Endothelial cell of umbilical vein (primary cell): ENCODE measurements at regions not wholly inside any gene's neighbourhood (a gene's known extent, or its start where the extent isn't known, plus 50 kb on each side); places are given as distances from the start of the nearest gene placed in this dataset.

Experiments used
- BruUV-seq: library from RNA; stranded (reverse); fragments of 400-500 nt; replicated peaks from 2 replicates; lab custom pipeline; 2021; lab: Mats Ljungman, UMichigan
- CTCF ChIA-PET: fragments of 300-600, 350-600 bp; sonication (Branson Sonifier 250); formaldehyde crosslinking; loops from one replicate; lab custom pipeline; 2021; ENCODE audit warnings: antibody characterized with exemption, inconsistent platforms; lab: Charles Lee
- POLR2A ChIA-PET: fragments of 300-600, 350-600 bp; sonication (Branson Sonifier 250); formaldehyde crosslinking; loops from one replicate; lab custom pipeline; 2021; ENCODE audit warnings: antibody characterized with exemption, inconsistent platforms; lab: Charles Lee
- DNase-seq: peaks from one replicate; pipeline ENCODE4 v3.0.0-alpha.2; 2011; ENCODE audit warnings: low read depth, low spot score
- FAIRE-seq: peaks from 2 replicates; lab custom pipeline; 2011; peaks lifted over from hg19 to GRCh38; lab: Jason Lieb, UNC
- H2AFZ ChIP-seq: 2 replicates; pipeline ENCODE4 v1.6.0; 2012; ENCODE audit warnings: low read depth, low read length, control low read depth, inconsistent platforms
- H3K27ac ChIP-seq: 2 replicates; pipeline ENCODE4 v1.5.1; 2011; ENCODE audit warnings: low read depth, mild to moderate bottlenecking, control low read depth, low read length, moderate library complexity; ENCODE audit not compliant: insufficient read depth
- H3K27me3 ChIP-seq, 2 experiments: 2 replicates each; pipeline versions ENCODE4 v1.6.0 to v1.6.1; 2011; ENCODE audit warnings: low read length in 2 of 2, mixed read lengths in 1 of 2; ENCODE audit not compliant: control insufficient read depth in 2 of 2, insufficient read depth in 2 of 2
- H3K36me3 ChIP-seq, 2 experiments: 2 replicates in 1 of 2; 3 replicates in 1 of 2; pipeline ENCODE4 v1.5.1; 2011; ENCODE audit warnings: low read length in 2 of 2, mild to moderate bottlenecking in 1 of 2, moderate library complexity in 1 of 2; ENCODE audit not compliant: control insufficient read depth in 2 of 2, insufficient read depth in 2 of 2; ENCODE audit errors: extremely low read depth in 1 of 2
- H3K4me1 ChIP-seq: 3 replicates; pipeline ENCODE4 v1.5.1; 2011; ENCODE audit warnings: mild to moderate bottlenecking, low read length; ENCODE audit not compliant: control insufficient read depth, insufficient read depth; ENCODE audit errors: extremely low read depth
- H3K4me2 ChIP-seq: 2 replicates; pipeline ENCODE4 v1.6.1; 2011; ENCODE audit warnings: low read length, control low read depth, mixed read lengths; ENCODE audit not compliant: insufficient read depth
- H3K4me3 ChIP-seq, 3 experiments: fragments of 200-600 bp in 1 of 3; sonication (generic), shearing (Covaris generic) in 1 of 3; replicated peaks in 1 of 3; 2 replicates each; pipeline ENCODE4 v1.5.1; 2011 to 2016; ENCODE audit warnings: control low read depth in 3 of 3, low read length in 3 of 3, mild to moderate bottlenecking in 2 of 3, inconsistent platforms in 1 of 3, low read depth in 1 of 3, moderate library complexity in 1 of 3; ENCODE audit not compliant: insufficient read depth in 1 of 3
- H3K79me2 ChIP-seq: 2 replicates; pipeline ENCODE4 v1.6.0; 2012; ENCODE audit warnings: low read length, inconsistent platforms; ENCODE audit not compliant: control insufficient read depth, insufficient read depth
- H3K9ac ChIP-seq: replicated peaks from 2 replicates; pipeline ENCODE3; 2011; ENCODE audit warnings: low read length, control low read depth; ENCODE audit not compliant: insufficient read depth; ENCODE audit errors: extremely low read depth
- H3K9me1 ChIP-seq: replicated peaks from 3 replicates; pipeline ENCODE4 v1.6.0; 2011; ENCODE audit warnings: mild to moderate bottlenecking, low read length; ENCODE audit not compliant: control insufficient read depth, insufficient read depth; ENCODE audit errors: extremely low read depth
- H3K9me3 ChIP-seq: replicated peaks from 2 replicates; pipeline ENCODE4 v1.5.1; 2012; ENCODE audit warnings: low read length, inconsistent platforms; ENCODE audit not compliant: control insufficient read depth, insufficient read depth
- H4K20me1 ChIP-seq: replicated peaks from 2 replicates; pipeline ENCODE3; 2011; ENCODE audit warnings: mild to moderate bottlenecking, low read length; ENCODE audit not compliant: control insufficient read depth, insufficient read depth; ENCODE audit errors: extremely low read depth
- FOS ChIP-seq: IDR thresholded peaks from 2 replicates; pipeline ENCODE4 v1.6.1; 2011; ENCODE audit warnings: mild to moderate bottlenecking, low read length, moderate library complexity, borderline replicate concordance; ENCODE audit not compliant: insufficient read depth
- GATA2 ChIP-seq: IDR thresholded peaks from 2 replicates; pipeline ENCODE4 v1.7.0; 2011; ENCODE audit warnings: low read depth, mild to moderate bottlenecking, moderate library complexity, mixed read lengths, low read length; ENCODE audit not compliant: insufficient read length, insufficient read depth
- JUN ChIP-seq: IDR thresholded peaks from 2 replicates; pipeline ENCODE4 v1.6.1; 2011; ENCODE audit warnings: borderline replicate concordance, low read depth; ENCODE audit not compliant: insufficient read length, insufficient read depth
- MAX ChIP-seq: IDR thresholded peaks from 2 replicates; pipeline ENCODE4 v1.6.1; 2011; ENCODE audit not compliant: insufficient read depth, insufficient read length
- MYC ChIP-seq: IDR thresholded peaks from one replicate; pipeline ENCODE4 v1.6.1; 2011; ENCODE audit warnings: mild to moderate bottlenecking, low read depth, low read length
- POLR2A ChIP-seq: IDR thresholded peaks from 2 replicates; pipeline ENCODE4 v1.6.1; 2012; ENCODE audit warnings: low read depth, mild to moderate bottlenecking, control low read depth, low read length
- POLR2AphosphoS5 ChIP-seq: IDR thresholded peaks from 2 replicates; pipeline ENCODE4 v1.6.1; 2012; ENCODE audit warnings: low read depth, mild to moderate bottlenecking, control low read depth, low read length, moderate library complexity; ENCODE audit not compliant: insufficient read depth
- dilution Hi-C: fragments of 300-500 bp; cut with MboI; formaldehyde crosslinking; loops from one replicate; pipeline ENCODE4 v1.15.0; 2019; ENCODE audit warnings: low sequenced_read_pairs; ENCODE audit not compliant: extremely low pct_ligation_motif_present
- intact Hi-C: fragments of 100-400 bp; cut with micrococcal nuclease; formaldehyde crosslinking; loops from one replicate; pipeline ENCODE4 v1.10.0; 2022

GRCh38 chr7:98456866-98457265 is 56.0 kb upstream of the BAIAP2L1 start:
- no peaks in the 10 kb centered on the region for H3K4me1 ChIP-seq
- no peak for DNase-seq
- no TSS peak for BruUV-seq
- no peaks in the 10 kb centered on the region for H3K36me3 ChIP-seq
- CTCF ChIA-PET, result no interaction called here
- H3K9me3 ChIP-seq, result no peaks in the 10 kb centered on the region
- no peak for FAIRE-seq
- dilution Hi-C loops (no loop called here), intact Hi-C loops (no loop called here)
- TF ChIP-seq POLR2A (no peak), JUN (no peak), GATA2 (no peak)
- POLR2A ChIA-PET, result no interaction called here
- no peak overlapping the region for H2AFZ ChIP-seq
- H3K9me1 ChIP-seq, result no peaks in the 10 kb centered on the region
- H3K79me2 ChIP-seq, result no peaks in the 10 kb centered on the region
- no peak overlapping the region for H3K4me3 ChIP-seq
- H4K20me1 ChIP-seq, result no peaks in the 10 kb centered on the region
- H3K27me3 ChIP-seq, result no peaks in the 10 kb centered on the region
- H3K27ac ChIP-seq, result no peak overlapping the region
- no peak overlapping the region for H3K9ac ChIP-seq
- no peak overlapping the region for H3K4me2 ChIP-seq

GRCh38 chr7:98452791-98453190 is 51.9 kb upstream of the BAIAP2L1 start:
- DNase-seq (no peak), FAIRE-seq (no peak)
- Histone ChIP-seq H2AFZ (no peak overlapping the region), H3K27me3 (no peaks in the 10 kb centered on the region), H3K9me1 (no peaks in the 10 kb centered on the region), H3K36me3 (no peaks in the 10 kb centered on the region), H3K9me3 (no peaks in the 10 kb centered on the region), H3K27ac (no peak overlapping the region), H4K20me1 (no peaks in the 10 kb centered on the region), H3K4me2 (no peak overlapping the region), H3K4me3 (no peak overlapping the region), H3K9ac (no peak overlapping the region), H3K79me2 (no peaks in the 10 kb centered on the region), H3K4me1 (no peaks in the 10 kb centered on the region)
- ChIA-PET POLR2A (no interaction called here), CTCF (no interaction called here)
- dilution Hi-C loops (no loop called here), intact Hi-C loops (no loop called here)
- TF ChIP-seq FOS (no peak), POLR2AphosphoS5 (no peak), MYC (no peak), MAX (no peak), POLR2A (no peak)
- BruUV-seq, result no TSS peak
